PC-9 (cell line): ENCODE measurements at regions not wholly inside any gene's neighbourhood (a gene's known extent, or its start where the extent isn't known, plus 50 kb on each side); places are given as distances from the start of the nearest gene placed in this dataset.
"Not testable (repeated sequence)": the region's sequence is repeated elsewhere in the genome, so short reads cannot be mapped to it uniquely, and the experiment has no call there.

Experiments used
- BruUV-seq: library from RNA; stranded (reverse); fragments of 400-500 nt; replicated peaks from 2 replicates; lab custom pipeline; 2021; lab: Mats Ljungman, UMichigan
- CTCF ChIA-PET: fragments of 300-600 bp; sonication (Branson Sonifier 250); formaldehyde crosslinking; loops from one replicate; lab custom pipeline; 2022; ENCODE audit warnings: antibody characterized with exemption; lab: Charles Lee
- POLR2A ChIA-PET: fragments of 300-600 bp; sonication (Branson Sonifier 250); formaldehyde crosslinking; loops from one replicate; lab custom pipeline; 2022; ENCODE audit warnings: antibody characterized with exemption; ENCODE audit not compliant: unreplicated experiment; lab: Charles Lee
- DNase-seq, 2 experiments: peaks; one replicate each; pipeline versions ENCODE4 v3.0.0 to v3.0.0-alpha.2; 2015 to 2022; ENCODE audit warnings: mixed read lengths in 1 of 2
- H2AFZ ChIP-seq: fragments of 200-600 bp; sonication (generic); 2 replicates; pipeline ENCODE4 v1.8.1; 2017; ENCODE audit warnings: antibody characterized with exemption
- H3F3A ChIP-seq: fragments of 200-600 bp; sonication (generic); 2 replicates; pipeline ENCODE4 v1.8.1; 2017; ENCODE audit warnings: antibody characterized with exemption, mild to moderate bottlenecking, low read depth; ENCODE audit not compliant: insufficient read depth
- H3K27ac ChIP-seq: fragments of 200-600 bp; sonication (generic); 2 replicates; pipeline ENCODE4 v1.6.1; 2016; ENCODE audit warnings: mixed run types
- H3K27me3 ChIP-seq: fragments of 200-600 bp; sonication (generic); 2 replicates; pipeline ENCODE4 v1.6.1; 2016; ENCODE audit warnings: low read depth, mixed run types; ENCODE audit not compliant: insufficient read depth
- H3K36me3 ChIP-seq: fragments of 200-600 bp; sonication (generic); 2 replicates; pipeline ENCODE4 v1.6.1; 2016; ENCODE audit warnings: low read depth, mixed run types
- H3K4me1 ChIP-seq: fragments of 200-600 bp; sonication (generic); replicated peaks from 2 replicates; pipeline ENCODE4 v1.6.1; 2016; ENCODE audit warnings: mixed run types; ENCODE audit not compliant: insufficient read depth
- H3K4me2 ChIP-seq: fragments of 200-600 bp; sonication (generic); 2 replicates; pipeline ENCODE4 v1.6.1; 2017; ENCODE audit warnings: mixed run types
- H3K4me3 ChIP-seq: fragments of 200-600 bp; sonication (generic); 2 replicates; pipeline ENCODE4 v1.6.1; 2016; ENCODE audit warnings: mixed run types
- H3K79me2 ChIP-seq: fragments of 200-600 bp; sonication (generic); 2 replicates; pipeline ENCODE4 v1.6.1; 2017; ENCODE audit warnings: low read depth, mixed run types
- H3K9me2 ChIP-seq: fragments of 200-600 bp; sonication (generic); 2 replicates; pipeline ENCODE4 v1.8.1; 2017; ENCODE audit warnings: mild to moderate bottlenecking; ENCODE audit not compliant: insufficient read depth
- H3K9me3 ChIP-seq: fragments of 200-600 bp; sonication (generic); 2 replicates; pipeline ENCODE4 v1.8.1; 2016; ENCODE audit warnings: low read depth; ENCODE audit not compliant: insufficient read depth
- H4K20me1 ChIP-seq: fragments of 200-600 bp; sonication (generic); 2 replicates; pipeline ENCODE4 v1.8.1; 2017; ENCODE audit not compliant: insufficient read depth
- CTCF ChIP-seq: fragments of 200-600 bp; sonication (generic); conservative IDR thresholded peaks from 2 replicates; pipeline ENCODE4 v1.6.1; 2017; ENCODE audit warnings: mixed run types, antibody characterized with exemption, mild to moderate bottlenecking, moderate library complexity
- EZH2 ChIP-seq: fragments of 200-600 bp; sonication (generic); IDR thresholded peaks from 2 replicates; pipeline ENCODE4 v1.8.0; 2017; ENCODE audit warnings: antibody characterized with exemption, low read depth
- intact Hi-C: fragments of 100-400 bp; cut with micrococcal nuclease; formaldehyde crosslinking; loops from one replicate; pipeline ENCODE4 v1.10.0; 2022; ENCODE audit not compliant: unreplicated experiment

- Histone ChIP-seq H3K9me3 (no peaks in the 10 kb centered on the region), H3K4me2 (no peak overlapping the region), H3K27me3 (peaks cover 16% of the 10 kb centered on the region; the same call in 1 of the 2 replicates), H3K4me3 (no peak overlapping the region), H3K9me2 (no peaks in the 10 kb centered on the region; the same call in 1 of the 2 replicates), H3K4me1 (no peaks in the 10 kb centered on the region), H3K27ac (no peak overlapping the region), H4K20me1 (no peaks in the 10 kb centered on the region), H2AFZ (no peak overlapping the region), H3K36me3 (no peaks in the 10 kb centered on the region), H3F3A (no peaks in the 10 kb centered on the region), H3K79me2 (no peaks in the 10 kb centered on the region)
- intact Hi-C loops = no loop called here
- ChIA-PET POLR2A (no interaction called here), CTCF (no interaction called here)
- no TSS peak for BruUV-seq
- no peak for DNase-seq
- TF ChIP-seq CTCF = no peak
These were observed 100.3 kb downstream of the RBMX2 start for GRCh38 chrX:130502016-130502570.

GRCh38 chrX:130504019-130504418 is 102.2 kb downstream of the RBMX2 start:
- Histone ChIP-seq H3K27ac (no peak overlapping the region), H3K4me2 (no peak overlapping the region), H3F3A (no peaks in the 10 kb centered on the region), H3K9me2 (no peaks in the 10 kb centered on the region; the same call in 1 of the 2 replicates), H3K79me2 (no peaks in the 10 kb centered on the region), H3K9me3 (no peaks in the 10 kb centered on the region), H3K27me3 (peaks cover 20% of the 10 kb centered on the region; the same call in 1 of the 2 replicates), H2AFZ (no peak overlapping the region), H3K4me3 (no peak overlapping the region), H3K4me1 (no peaks in the 10 kb centered on the region), H4K20me1 (no peaks in the 10 kb centered on the region), H3K36me3 (no peaks in the 10 kb centered on the region)
- POLR2A ChIA-PET = no interaction called here
- intact Hi-C loops = no loop called here
- DNase-seq = no peak
- no TSS peak for BruUV-seq
- TF ChIP-seq CTCF (no peak), EZH2 (no peak)
- CTCF ChIA-PET = no interaction called here

GRCh38 chrX:130507015-130507414 is 105.2 kb downstream of the RBMX2 start:
- ChIA-PET POLR2A (no interaction called here), CTCF (no interaction called here)

GRCh38 chrX:130512534-130512933 is 110.7 kb downstream of the RBMX2 start:
- intact Hi-C loops, H3K4me3 ChIP-seq, H3K4me2 ChIP-seq, H3K27ac ChIP-seq, H3K9me3 ChIP-seq, CTCF ChIA-PET, POLR2A ChIA-PET, H3K79me2 ChIP-seq, H2AFZ ChIP-seq, H3K9me2 ChIP-seq, H3F3A ChIP-seq, BruUV-seq, H3K36me3 ChIP-seq, H3K4me1 ChIP-seq, DNase-seq, H4K20me1 ChIP-seq: not testable (repeated sequence)
- H3K27me3 ChIP-seq = peaks cover 36% of the 10 kb centered on the region; the same call in 1 of the 2 replicates

More at GRCh38 chrX:130507015-130507414, 105.2 kb downstream of the RBMX2 start:
- Histone ChIP-seq H2AFZ (no peak overlapping the region), H3K27me3 (peaks cover 15% of the 10 kb centered on the region; the same call in 1 of the 2 replicates), H3K4me2 (no peak overlapping the region), H3K79me2 (no peaks in the 10 kb centered on the region), H3K4me3 (no peak overlapping the region), H3K4me1 (no peaks in the 10 kb centered on the region), H3K27ac (no peak overlapping the region), H3K36me3 (no peaks in the 10 kb centered on the region), H3K9me2 (no peaks in the 10 kb centered on the region; the same call in 1 of the 2 replicates), H4K20me1 (no peaks in the 10 kb centered on the region), H3F3A (no peaks in the 10 kb centered on the region), H3K9me3 (no peaks in the 10 kb centered on the region)
- BruUV-seq = no TSS peak
- TF ChIP-seq EZH2 (no peak), CTCF (no peak)
- no peak for DNase-seq
- intact Hi-C loops = no loop called here
